ENCODE measurements at regions not wholly inside any gene's neighbourhood (a gene's known extent, or its start where the extent isn't known, plus 50 kb on each side); places are given as distances from the start of the nearest gene placed in this dataset.

DNA sequence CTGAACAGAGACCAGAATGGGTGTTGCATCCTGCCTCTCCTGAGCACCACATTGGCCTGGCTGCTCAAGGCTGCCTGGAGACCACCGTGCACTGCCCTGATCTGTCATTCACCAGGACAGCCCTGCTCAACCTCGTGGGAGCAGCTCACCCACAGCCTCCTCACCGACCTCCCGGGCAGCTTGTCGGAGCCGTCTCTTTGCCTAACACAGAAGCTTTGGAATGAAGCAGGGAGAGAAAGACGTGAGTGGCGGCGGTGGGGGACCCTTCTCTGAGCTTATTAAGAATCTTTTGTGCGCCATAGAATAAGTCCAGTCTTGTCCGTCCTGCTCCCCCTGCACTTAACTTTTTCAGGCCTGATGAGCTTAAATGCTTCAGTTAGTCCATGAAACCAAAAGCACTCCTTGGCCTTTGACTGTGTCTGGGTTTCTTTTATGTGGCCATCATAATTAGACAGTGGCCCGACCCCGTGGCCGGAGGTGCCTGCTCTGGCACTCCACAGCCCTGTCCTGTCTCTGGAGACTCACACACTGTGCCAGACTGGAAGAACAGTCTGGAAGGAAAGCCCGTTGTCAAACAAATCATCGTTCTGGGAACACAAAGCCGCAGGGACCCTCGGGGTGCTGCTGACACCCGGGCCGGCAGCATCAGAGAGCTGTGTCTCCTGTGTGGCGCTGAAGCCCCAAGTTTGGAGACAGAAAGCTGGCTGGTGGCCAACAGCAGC lies 192.8 kb downstream of the BCOR start:
- TF ChIP-seq POLR2A (IDR thresholded peaks at IDR 0.05; ENCODE audit: low read depth, low read length) (no peak), POLR2AphosphoS5 (IDR thresholded peaks at IDR 0.05; ENCODE audit: low read depth, low read length) (no peak), TAF1 (IDR thresholded peaks at IDR 0.05; ENCODE audit: borderline replicate concordance, low read depth, low read length) (no peak)

Measured in GM12892 (cell line).